GM19467 (cell line): ENCODE measurements at regions not wholly inside any gene's neighbourhood (a gene's known extent, or its start where the extent isn't known, plus 50 kb on each side); places are given as distances from the start of the nearest gene placed in this dataset.

Experiments
- ATAC-seq: cut with Tn5 transposase; IDR thresholded peaks from one replicate; pipeline ENCODE4 v1.9.1; 2021; ENCODE audit warnings: mild to moderate bottlenecking, moderate library complexity; ENCODE audit not compliant: unreplicated experiment

DNA sequence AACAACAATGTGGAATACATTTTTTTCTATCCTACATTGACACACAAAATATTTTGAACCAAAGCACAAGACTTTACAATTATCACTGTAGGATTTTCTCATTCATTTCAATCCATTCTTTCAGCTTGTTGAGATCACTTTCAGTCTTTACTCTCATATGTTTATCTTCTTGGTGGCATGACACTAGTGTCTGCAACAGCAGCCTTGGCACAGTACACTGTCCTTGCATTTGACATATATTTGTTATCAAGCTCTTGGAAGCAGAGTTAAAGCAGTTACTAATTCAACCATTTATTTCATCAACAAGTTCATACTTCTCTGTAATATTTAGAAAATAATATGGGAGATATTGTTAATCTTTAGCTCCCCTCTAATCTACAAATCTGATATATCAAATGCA, 922.4 kb upstream of the ADGRL2 start:
- no peak for ATAC-seq

DNA sequence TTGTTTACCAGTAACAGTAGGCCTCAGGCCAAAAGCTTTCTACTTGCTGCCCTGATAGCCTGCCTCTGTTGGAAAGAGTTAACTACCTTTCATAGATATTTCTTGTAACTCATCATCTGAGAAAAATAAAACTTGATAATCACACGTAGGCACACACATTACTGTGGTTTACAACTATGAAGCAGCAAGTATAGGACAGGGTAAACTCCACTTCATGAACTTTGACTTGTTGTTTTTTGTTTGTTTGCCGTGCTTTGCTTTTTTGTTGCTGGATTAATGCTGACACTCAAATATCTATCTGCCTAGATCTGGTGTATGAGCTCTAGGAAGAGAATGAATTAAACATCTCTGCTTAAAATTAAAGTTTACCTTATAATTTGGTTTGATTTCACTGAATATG, 924.7 kb upstream of the ADGRL2 start:
- no peak for ATAC-seq

DNA sequence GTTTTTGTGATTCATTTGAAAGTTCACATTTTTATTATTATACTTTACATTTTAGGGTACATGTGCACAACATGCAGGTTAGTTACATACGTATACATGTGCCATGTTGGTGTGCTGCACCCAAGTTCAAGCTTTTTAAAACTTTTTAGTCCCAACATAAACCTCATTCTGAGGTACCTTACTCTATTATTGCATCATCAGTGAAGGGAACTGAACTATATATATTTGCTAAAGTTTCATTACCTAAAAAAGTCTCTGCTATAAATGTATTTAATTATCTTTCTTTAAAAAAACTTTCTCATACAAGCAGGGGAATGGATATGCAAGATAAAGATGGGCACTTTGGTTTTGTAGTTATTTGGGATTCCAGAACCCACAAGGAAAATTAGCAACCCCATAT, 931.4 kb upstream of the ADGRL2 start:
- no peak for ATAC-seq

DNA sequence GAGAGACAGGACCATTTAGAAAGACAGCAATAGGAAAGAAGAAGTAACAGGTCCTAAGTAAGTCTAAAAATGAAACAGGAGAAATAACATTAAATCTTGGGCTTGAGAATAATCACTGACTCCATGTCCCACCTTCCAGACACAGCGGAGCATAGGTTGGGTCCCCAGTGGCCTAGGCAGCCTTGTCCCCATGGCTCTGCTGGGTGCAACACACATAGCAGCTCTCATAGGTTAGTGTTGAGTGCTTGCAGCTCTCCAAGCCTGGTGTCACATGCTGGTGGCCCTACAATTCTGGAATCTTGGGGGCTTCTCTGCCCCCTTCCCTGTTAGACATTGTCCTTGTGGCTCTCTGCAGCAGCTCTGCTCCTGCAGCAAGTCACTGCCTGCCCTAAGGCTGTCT, 952.8 kb upstream of the ADGRL2 start:
- no peak for ATAC-seq

DNA sequence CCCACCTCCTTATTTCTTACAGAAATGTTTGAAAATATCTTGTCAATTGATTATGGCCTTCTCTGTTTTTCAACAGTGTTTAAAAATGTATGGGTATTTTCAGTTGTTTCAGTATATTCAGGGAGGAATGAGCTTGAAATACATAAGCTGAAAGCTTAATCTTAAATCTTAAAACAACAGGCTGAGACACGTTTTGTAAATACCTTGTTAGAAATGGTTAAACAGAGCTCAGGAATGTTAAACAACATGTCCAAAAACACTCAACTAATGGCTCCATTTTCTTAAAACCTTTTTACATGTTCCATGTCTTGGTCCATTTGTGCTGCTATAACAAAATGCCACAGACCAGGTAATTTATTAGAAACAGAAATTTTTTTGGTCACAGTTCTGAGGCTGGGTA, 953.8 kb upstream of the ADGRL2 start:
- no peak for ATAC-seq

DNA sequence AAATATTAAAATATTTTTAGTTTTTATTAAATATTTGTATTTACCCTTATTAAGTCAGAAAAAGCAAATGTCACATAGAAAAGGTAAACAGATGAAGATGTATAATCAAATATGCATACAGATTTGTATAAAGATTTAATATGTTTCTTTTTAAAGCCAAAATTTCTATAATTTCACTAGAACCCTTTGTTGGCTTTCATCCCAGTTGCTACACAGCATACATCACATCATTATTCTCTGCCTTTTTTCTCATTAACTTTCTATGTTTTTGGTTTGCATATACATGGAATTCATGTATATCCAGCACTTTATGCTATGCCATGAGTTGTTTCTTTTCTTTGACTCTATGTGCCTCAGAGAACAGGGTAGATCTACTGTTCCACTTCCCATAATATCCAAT, 957.9 kb upstream of the ADGRL2 start:
- ATAC-seq, result no peak

DNA sequence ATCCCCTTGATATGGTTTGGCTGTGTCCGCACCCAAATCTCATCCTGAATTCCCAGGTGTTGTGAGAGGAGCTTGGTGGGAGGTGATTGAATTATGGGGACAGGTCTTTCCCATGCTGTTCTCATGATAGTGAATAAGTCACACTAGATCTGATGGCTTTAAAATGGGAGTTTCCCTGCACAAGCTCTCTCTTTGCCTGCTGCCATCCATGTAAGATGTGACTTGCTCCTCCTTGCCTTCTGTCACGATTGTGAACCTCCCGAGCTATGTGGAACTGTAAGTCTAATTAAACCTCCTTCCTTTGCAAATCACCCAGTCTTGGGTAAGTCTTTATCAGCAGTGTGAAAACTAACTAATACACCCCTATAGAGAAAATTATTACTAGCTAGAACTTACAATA, 959.5 kb upstream of the ADGRL2 start:
- ATAC-seq, result no peak

DNA sequence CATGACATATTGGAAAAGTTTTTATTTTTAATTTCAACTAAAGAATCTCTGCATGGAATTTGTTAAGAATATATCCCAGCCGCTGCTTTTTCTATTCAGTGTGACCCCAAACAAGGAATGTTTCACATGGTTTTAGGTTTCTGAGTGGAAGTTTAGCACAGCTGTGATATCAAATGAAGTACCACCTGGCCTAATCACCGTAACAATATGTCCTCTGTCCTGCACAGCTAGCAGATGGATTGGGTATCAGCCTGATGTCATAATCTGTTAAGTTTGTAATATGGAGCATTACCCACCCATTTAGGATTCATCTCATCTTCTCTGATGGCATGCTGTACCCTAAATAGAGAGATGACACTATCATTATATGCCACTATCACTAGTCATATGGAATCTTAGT, 963.7 kb upstream of the ADGRL2 start:
- no peak for ATAC-seq

DNA sequence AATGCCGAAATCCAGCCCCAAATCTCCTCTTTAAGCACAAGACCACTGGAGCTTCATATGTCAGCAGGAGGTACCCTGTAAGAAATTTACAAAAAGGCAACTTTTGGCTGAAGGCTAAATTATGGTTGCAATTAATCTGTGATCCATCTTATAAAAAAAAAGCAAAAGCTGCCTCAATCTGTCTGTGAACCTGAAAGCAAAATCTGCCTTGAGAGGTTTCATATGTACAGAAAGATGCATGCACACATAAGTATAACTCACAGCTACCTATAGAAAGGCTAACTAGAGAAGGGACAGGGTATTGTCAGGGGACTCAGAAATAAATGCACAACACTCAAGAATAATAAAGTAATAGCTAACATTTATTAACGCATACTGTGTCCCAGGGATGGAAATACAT, 964.2 kb upstream of the ADGRL2 start:
- no peak for ATAC-seq

DNA sequence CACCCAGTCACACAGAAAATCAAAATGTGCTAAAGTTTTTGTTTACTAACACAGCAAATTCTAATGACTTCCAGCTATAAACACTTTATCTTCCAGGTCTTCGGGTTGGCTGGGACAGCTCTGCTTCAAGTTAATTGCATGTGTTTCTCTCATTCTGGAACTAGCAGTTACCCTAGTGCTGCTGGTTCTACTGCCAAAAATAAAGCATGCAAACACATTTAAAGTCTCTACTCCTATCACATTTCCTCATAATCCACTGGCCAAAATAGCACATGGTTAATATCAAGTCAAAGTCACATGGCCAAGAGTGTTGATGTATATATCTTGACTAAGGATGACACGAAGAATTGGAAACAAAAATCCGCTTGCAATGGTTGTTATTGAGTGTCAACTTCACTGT, 973.1 kb upstream of the ADGRL2 start:
- no peak for ATAC-seq

DNA sequence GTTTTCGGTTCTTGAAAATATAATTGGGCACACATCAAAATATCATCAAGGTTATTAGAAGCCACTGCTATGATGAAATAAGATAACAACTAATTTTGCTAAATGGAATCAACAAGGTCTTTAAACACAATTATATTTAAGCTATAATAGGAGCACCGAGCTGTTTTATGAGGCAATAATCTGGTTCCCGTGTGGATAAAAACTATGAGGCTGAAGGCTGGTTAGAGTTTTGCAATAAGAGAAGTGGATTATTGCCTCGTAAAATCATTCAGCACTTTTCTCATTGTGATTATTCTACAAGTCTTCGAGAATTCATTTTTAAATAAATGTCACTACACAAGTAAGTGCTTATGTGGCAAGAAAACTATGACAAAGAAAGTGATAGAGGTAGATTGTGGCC, 975.7 kb upstream of the ADGRL2 start:
- ATAC-seq, result no peak

DNA sequence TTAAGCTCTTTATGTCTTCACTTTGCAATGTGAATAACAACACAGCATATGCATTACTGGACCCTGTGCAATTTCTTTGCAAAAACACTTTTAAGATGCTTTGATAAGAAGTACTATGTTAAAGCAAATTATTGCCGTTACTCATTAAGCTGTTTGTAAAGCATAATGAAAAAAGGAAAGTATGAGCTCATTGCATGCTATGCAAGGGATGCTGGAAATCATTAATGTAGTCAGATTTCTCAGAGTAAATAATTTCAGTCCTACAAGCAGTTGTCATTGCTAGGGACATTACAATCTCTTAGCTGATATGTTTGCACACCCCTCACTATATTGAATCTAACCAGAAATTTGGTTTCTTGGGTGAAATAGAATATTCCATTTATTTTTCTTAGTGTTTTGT, 982.5 kb upstream of the ADGRL2 start:
- ATAC-seq, result no peak

DNA sequence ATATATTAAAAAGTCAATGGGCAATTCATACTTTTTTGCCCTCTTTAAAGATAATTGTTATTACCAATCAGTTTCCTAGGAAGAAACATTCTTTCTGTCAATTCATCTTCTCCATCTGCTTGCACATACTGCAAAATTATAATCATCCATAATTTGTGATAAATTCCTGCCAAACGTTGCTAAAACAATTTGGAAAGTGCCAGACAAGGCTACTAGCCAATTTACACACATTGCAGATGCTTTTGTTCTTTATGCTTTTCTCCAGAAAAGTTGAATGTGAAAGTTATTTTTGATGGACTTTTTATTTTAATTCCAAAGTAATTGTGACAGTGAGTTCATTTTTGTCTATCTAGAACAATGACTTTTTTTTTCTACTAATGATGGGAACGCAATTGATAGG, 992.8 kb upstream of the ADGRL2 start:
- ATAC-seq, result no peak

DNA sequence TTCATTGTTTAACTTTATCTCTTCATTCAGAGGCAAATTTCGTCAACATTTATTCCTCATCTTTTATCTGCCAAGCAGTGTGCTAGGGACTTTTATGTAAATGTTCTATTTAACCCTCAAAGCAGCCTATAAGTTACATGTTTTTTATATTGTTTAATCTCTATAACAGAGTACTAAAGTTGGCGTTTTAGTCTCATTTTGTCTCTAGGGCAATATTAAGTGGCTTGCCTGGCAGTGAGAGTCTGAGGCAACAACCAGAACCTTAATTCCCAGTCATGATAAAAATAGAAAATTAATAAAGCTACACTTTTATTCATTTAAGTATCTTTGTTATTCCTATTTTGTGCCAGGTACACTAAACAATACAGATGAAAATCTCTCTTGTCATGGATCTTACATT, 994.3 kb upstream of the ADGRL2 start:
- no peak for ATAC-seq

DNA sequence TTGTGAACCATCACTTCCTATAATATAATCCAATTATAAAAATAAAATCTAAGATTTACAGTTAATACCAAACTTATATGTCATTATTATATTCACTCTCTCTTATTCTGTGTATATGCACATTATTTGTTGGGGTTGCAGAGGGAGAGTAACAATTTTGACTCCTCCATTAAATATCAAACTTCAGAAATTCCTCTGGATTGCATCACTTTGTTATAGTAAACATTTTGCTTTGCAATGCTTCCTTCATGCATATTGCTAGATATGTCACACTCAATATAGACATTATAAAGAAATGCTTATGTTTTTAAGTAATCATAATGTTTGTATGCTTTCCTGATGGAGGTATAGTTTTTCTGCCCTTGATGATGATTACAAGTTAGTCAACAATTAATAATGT, 999.0 kb upstream of the ADGRL2 start:
- no peak for ATAC-seq

DNA sequence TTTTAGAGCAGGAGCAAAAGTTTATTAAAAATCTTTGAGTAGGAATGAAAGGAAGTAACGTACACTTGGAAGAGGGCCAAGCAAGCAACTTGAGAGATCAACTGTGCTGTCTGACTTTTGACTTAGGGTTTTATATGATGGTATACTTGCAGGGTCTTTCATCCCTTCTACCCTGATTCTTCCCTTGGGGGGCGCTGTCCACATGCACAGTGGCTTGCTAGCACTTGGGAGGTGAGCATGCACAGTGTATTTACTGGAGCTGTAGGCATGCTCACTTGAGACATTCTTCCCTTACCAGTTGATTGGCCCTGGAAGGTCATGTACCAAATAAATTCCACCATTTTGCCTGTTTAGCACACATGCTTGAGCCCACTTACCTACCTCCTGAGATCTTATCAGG, 1001.3 kb upstream of the ADGRL2 start:
- no peak for ATAC-seq

DNA sequence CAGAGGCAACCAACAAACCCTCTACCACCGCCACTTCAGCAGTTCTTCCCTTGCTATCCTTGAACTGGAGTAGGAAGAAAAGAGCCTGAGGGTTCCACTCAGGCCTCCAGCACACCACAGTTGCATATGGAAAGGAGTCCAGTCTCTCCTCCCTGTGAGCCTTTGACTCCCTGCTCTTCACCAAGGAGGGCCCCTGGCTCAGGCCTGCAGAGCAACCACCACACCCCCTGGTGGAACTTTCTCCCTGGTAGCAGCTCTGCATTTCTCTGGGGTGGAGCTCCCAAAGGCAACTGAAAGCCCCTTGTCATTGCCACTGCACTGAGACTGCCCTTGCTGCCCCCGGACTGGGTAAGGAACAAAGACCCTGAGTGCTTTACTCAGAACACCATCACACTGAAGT, 1021.5 kb upstream of the ADGRL2 start:
- no peak for ATAC-seq

DNA sequence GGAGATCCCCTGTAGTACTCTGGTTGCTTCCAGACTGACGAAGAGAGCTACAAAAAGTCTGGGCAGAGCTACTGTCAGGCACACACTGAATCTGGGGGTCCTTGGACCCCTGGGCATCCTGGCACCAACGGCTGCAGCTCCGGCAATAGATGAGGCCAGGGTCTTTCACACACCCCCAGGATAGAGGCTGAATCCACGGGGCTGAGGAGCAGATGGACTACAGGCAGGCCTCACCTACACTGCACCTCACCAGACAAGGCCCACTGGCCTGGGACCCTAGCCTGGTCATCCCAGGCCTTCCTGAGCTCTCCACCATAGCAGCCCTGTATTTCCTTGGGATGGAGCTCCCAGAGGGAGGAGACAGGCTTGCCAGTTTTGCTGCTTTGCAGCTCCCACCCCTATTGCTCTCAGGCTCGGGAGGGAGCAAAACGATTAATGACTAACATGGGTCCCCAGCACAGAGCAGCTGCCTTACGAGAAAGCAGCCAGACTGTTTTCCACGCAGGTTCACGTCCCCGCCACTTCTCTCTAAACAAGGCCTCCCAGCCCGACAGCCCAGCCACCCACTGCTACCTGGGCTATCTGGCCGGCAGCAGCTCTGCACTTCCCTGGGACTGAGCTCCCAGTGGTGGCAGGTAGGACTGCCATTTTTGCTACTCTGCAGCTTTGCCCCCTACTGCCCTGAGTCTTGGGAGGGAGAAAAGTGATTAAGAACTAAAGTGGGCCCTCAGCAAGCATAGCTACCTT, 1022.5 kb upstream of the ADGRL2 start:
- ATAC-seq, result no peak

DNA sequence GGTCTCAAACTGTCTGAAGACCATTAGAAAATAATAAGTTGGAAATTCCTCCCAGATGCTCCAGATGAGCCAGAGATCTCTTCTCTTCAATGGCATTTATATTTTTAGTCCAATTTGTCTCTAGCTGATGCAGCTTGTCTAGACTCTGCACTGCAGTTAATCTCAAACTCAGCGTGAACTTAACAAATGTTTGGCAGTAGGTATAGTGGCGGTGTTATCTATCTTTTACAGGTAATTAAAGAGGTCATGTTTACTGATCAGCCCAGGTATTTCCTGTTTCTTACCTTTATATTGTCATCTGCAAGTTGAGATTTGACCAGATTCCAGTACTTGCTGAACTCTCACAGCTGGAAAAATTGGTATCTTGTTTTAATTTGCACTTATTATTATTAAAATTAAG, 1024.5 kb upstream of the ADGRL2 start:
- ATAC-seq, result no peak

DNA sequence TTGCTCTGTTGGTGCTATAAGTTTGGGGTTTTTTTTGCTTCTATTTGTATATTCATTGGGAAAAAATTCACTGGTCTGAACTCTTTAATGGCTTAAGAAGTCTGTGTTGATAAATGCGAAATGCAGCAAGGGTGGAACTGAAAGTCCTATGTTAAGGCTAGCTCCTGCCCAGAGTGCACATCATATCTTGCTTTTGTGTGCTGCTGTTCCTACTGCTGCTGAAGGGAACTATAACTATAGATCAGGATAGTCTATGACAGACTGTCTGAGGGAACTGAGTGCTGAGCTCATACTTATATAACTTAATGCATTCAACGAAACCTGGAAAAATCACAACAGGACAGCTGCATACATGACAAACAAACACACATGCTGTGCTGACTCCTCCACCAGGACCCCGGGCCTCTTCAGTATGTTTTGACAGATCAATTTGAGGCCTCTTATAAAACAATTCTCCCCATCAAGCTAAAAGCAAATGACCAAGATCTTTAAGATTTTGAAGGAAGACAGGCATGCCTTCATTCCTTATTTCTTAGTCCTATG, 1031.5 kb upstream of the ADGRL2 start:
- no peak for ATAC-seq

DNA sequence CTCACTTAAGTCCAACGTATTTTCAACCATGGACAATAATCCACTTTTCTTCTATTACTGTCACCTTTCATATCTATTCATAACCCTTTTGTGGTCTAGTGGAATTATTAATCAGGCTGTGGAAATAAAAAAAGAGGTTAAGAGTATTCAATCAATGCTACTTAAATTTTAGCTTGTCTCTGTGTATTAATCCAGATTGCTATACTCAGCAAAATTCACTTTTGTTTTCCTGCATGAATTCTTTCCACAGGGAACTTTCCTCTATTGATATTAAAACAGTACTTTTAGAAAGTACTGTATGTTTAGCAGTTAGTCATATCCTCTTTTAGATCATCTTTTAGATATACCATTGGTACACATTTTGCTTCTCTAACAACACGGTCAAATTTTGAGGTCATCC, 1033.0 kb upstream of the ADGRL2 start:
- ATAC-seq, result no peak

DNA sequence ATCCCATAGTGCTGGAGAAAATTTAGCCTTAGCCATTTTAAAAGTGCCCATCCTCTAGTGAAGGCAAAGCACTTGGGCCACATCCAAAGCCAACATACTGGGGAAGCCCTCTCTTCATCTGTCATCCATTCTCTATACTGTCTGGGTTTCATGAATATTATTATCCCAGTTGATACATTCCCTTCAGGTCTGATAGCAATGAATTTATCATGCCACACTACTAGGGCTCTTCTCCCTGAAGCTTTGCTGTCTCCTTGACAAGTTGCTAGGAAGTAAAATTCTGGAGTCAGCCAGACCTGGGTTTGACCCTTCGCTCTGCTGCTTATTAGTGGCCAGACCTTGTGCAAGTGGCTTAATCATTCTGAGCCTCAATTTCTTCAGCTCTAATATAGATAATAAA, 1041.4 kb upstream of the ADGRL2 start:
- no peak for ATAC-seq

DNA sequence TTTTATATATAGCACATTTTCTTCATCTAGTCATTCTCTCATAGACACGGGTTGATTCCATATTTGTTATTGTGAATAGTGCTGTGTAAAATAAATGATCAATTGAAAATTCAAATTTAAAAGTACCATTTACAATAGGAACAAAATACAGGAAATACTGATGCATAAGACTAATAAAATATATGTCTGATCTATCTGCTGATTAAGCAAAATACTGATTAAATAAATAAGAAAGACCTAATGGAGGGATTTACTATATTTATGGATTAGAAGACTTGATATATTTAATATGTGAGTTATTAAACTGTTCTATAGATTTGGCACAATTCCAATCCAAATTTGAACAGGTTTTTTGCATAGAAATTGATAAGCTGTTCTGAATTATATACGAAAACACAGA, 1044.8 kb upstream of the ADGRL2 start:
- no peak for ATAC-seq
